Mesenchymal stem cell (in vitro differentiated cells and primary cell): ENCODE measurements at regions not wholly inside any gene's neighbourhood (a gene's known extent, or its start where the extent isn't known, plus 50 kb on each side); places are given as distances from the start of the nearest gene placed in this dataset.

Experiments used
- DNase-seq: peaks from one replicate; pipeline ENCODE4 v3.0.0-alpha.2; 2013
- H2AFZ ChIP-seq: one replicate; pipeline ENCODE4 v1.6.1; 2013; ENCODE audit warnings: low read depth, mild to moderate bottlenecking, control low read depth, inconsistent platforms, low read length, moderate library complexity
- H2AK5ac ChIP-seq: 2 replicates; pipeline ENCODE4 v1.6.1; 2013; ENCODE audit warnings: low read length, moderate library complexity, mild to moderate bottlenecking, inconsistent platforms; ENCODE audit not compliant: severe bottlenecking
- H2BK120ac ChIP-seq: one replicate; pipeline ENCODE4 v1.6.1; 2013; ENCODE audit warnings: low read depth, mild to moderate bottlenecking, inconsistent platforms, low read length, moderate library complexity
- H2BK12ac ChIP-seq, 2 experiments: one replicate each; pipeline ENCODE4 v1.6.1; 2013; ENCODE audit warnings: inconsistent platforms in 2 of 2, low read length in 2 of 2, mild to moderate bottlenecking in 2 of 2, moderate library complexity in 2 of 2, control low read depth in 1 of 2
- H2BK15ac ChIP-seq: one replicate; pipeline ENCODE4 v1.6.1; 2013; ENCODE audit warnings: mild to moderate bottlenecking, low read depth, inconsistent platforms; ENCODE audit not compliant: poor library complexity, severe bottlenecking
- H2BK5ac ChIP-seq: 2 replicates; pipeline ENCODE4 v1.6.1; 2013; ENCODE audit warnings: low read depth, mild to moderate bottlenecking, low read length, control low read depth, inconsistent platforms; ENCODE audit not compliant: poor library complexity, severe bottlenecking
- H3K14ac ChIP-seq, 2 experiments: one replicate each; pipeline ENCODE4 v1.6.1; 2013; ENCODE audit warnings: inconsistent platforms in 2 of 2, low read length in 2 of 2, control low read depth in 1 of 2, mild to moderate bottlenecking in 1 of 2, moderate library complexity in 1 of 2
- H3K18ac ChIP-seq, 2 experiments: one replicate each; pipeline ENCODE4 v1.6.1; 2013; ENCODE audit warnings: inconsistent platforms in 2 of 2, low read length in 2 of 2, control low read depth in 1 of 2, low read depth in 1 of 2, mild to moderate bottlenecking in 1 of 2
- H3K23ac ChIP-seq, 2 experiments: one replicate each; pipeline ENCODE4 v1.6.1; 2013; ENCODE audit warnings: inconsistent platforms in 2 of 2, low read length in 2 of 2, mild to moderate bottlenecking in 2 of 2, moderate library complexity in 2 of 2, control low read depth in 1 of 2
- H3K27ac ChIP-seq: 2 replicates; pipeline ENCODE4 v1.5.1; 2013; ENCODE audit warnings: mild to moderate bottlenecking, moderate library complexity, low read length, control low read depth, inconsistent platforms; ENCODE audit not compliant: poor library complexity, severe bottlenecking
- H3K27me3 ChIP-seq, 2 experiments: 2 replicates each; pipeline versions ENCODE4 v1.6.1 to v1.7.0; 2013; ENCODE audit warnings: low read length in 2 of 2, mild to moderate bottlenecking in 2 of 2, moderate library complexity in 2 of 2, control low read depth in 1 of 2, inconsistent platforms in 1 of 2; ENCODE audit not compliant: control insufficient read depth in 1 of 2, insufficient read depth in 1 of 2
- H3K36me3 ChIP-seq, 2 experiments: 2 replicates each; pipeline versions ENCODE4 v1.6.1 to v1.7.0; 2013; ENCODE audit warnings: low read length in 2 of 2, control low read depth in 1 of 2, inconsistent platforms in 1 of 2, low read depth in 1 of 2, mild to moderate bottlenecking in 1 of 2; ENCODE audit not compliant: insufficient read depth in 2 of 2, control insufficient read depth in 1 of 2
- H3K4ac ChIP-seq, 2 experiments: one replicate each; pipeline ENCODE4 v1.6.1; 2013; ENCODE audit warnings: inconsistent platforms in 2 of 2, low read length in 2 of 2, mild to moderate bottlenecking in 2 of 2, moderate library complexity in 2 of 2, control low read depth in 1 of 2, low read depth in 1 of 2
- H3K4me1 ChIP-seq: 2 replicates; pipeline ENCODE4 v1.6.1; 2013; ENCODE audit warnings: low read depth, low read length, control low read depth; ENCODE audit not compliant: control insufficient read depth, insufficient read depth
- H3K4me2 ChIP-seq: 2 replicates; pipeline ENCODE4 v1.6.1; 2013; ENCODE audit warnings: low read length, mild to moderate bottlenecking, inconsistent platforms; ENCODE audit not compliant: poor library complexity, severe bottlenecking
- H3K4me3 ChIP-seq, 2 experiments: 2 replicates each; pipeline versions ENCODE4 v1.5.1 to v1.7.0; 2013; ENCODE audit warnings: low read length in 2 of 2, mild to moderate bottlenecking in 2 of 2, control low read depth in 1 of 2, low read depth in 1 of 2; ENCODE audit not compliant: insufficient read depth in 1 of 2
- H3K79me1 ChIP-seq: replicated peaks from 2 replicates; pipeline ENCODE4 v1.6.1; 2013; ENCODE audit warnings: mild to moderate bottlenecking, control low read depth, low read length, inconsistent platforms; ENCODE audit not compliant: poor library complexity, severe bottlenecking
- H3K9ac ChIP-seq: 2 replicates; pipeline ENCODE4 v1.7.0; 2013; ENCODE audit warnings: mild to moderate bottlenecking, low read length, moderate library complexity
- H3K9me3 ChIP-seq: 2 replicates; pipeline ENCODE4 v1.7.0; 2013; ENCODE audit warnings: mild to moderate bottlenecking, low read length; ENCODE audit not compliant: control insufficient read depth
- H4K8ac ChIP-seq: one replicate; pipeline ENCODE4 v1.6.1; 2013; ENCODE audit warnings: inconsistent platforms, mild to moderate bottlenecking, low read length, moderate library complexity
- H4K91ac ChIP-seq: one replicate; pipeline ENCODE4 v1.6.1; 2013; ENCODE audit warnings: mild to moderate bottlenecking, low read length, inconsistent platforms
- WGBS: methylation state at CpG from one replicate; pipeline ENCODE4 v1.1.7; 2013; ENCODE audit warnings: mixed read lengths; 5-methylcytosine and 5-hydroxymethylcytosine counted together

DNA sequence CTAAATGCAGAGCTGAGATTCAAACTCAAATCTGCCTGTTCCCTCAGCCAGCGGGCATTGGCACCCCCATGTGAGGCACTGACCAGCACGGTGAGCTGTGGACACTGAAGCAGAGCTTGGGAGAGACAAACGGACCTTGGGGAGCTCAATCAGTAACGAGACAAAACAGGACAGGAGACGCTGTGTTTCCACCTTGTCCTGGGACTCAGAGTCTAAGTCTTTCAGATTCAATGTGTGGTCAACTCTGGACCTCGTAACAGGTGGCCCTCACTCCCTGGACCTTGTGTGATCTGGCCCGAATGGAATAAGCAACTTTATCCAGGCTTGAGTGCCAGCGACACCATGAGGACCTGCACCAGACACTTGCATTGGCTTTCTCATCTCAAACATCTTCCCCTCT is 232.5 kb downstream of the UACA start:
- Histone ChIP-seq H2BK15ac (no peak overlapping the region), H2AK5ac (no peak overlapping the region), H4K8ac (no peak overlapping the region), H2BK120ac (no peak overlapping the region), H3K23ac (no peak overlapping the region), H2AFZ (no peak overlapping the region), H4K91ac (no peak overlapping the region), H3K4me2 (no peak overlapping the region), H3K14ac (no peak overlapping the region), H3K27ac (no peak overlapping the region), H3K79me1 (no peaks in the 10 kb centered on the region), H3K4me1 (peaks cover 5% of the 10 kb centered on the region), H3K36me3 (no peaks in the 10 kb centered on the region), H3K4me3 (no peak overlapping the region), H3K27me3 (peaks cover 45 to 89% of the 10 kb centered on the region in 2 experiments), H2BK12ac (no peak overlapping the region), H3K18ac (no peak overlapping the region), H2BK5ac (no peak overlapping the region), H3K9me3 (no peaks in the 10 kb centered on the region), H3K9ac (no peak overlapping the region), H3K4ac (no peak overlapping the region)
- no peak for DNase-seq
- WGBS, result 87% methylated on average over 7 of the region's 8 CpGs

DNA sequence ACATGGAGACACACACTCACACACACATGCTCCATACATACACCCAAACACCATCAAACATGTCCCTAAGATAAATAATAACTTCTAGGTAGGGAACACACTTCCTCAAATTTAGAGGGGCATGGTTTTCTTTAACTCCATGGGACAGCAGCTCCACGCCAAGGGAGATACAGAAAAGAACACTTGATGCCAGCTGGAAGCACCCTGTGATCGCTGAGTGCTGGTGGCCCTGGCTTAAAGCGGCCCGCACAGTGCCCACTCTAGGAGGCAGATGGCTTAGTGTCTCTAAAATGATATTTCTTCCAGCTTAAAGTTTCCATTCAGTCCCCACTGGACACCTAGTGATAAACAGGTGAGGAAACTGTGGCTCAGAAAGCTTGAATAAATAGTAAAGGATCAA is 232.9 kb downstream of the UACA start:
- Histone ChIP-seq H3K4me3 (no peak overlapping the region), H2AFZ (no peak overlapping the region), H3K27ac (no peak overlapping the region), H4K8ac (no peak overlapping the region), H3K9me3 (no peaks in the 10 kb centered on the region), H3K14ac (peak overlapping the region in 1 of 2 experiments; percentile 46), H3K23ac (no peak overlapping the region), H4K91ac (no peak overlapping the region), H3K27me3 (peaks cover 41 to 89% of the 10 kb centered on the region in 2 experiments), H2AK5ac (no peak overlapping the region), H2BK15ac (no peak overlapping the region), H3K4me1 (peaks cover 5% of the 10 kb centered on the region), H2BK5ac (no peak overlapping the region), H2BK120ac (no peak overlapping the region), H3K79me1 (no peaks in the 10 kb centered on the region), H3K4me2 (no peak overlapping the region), H3K36me3 (no peaks in the 10 kb centered on the region), H3K9ac (no peak overlapping the region), H2BK12ac (peak overlapping the region in 1 of 2 experiments; percentile 40), H3K4ac (no peak overlapping the region), H3K18ac (peak overlapping the region in 1 of 2 experiments; percentile 40)
- WGBS, result 94% methylated on average over 4 of the region's 4 CpGs
- no peak for DNase-seq

DNA sequence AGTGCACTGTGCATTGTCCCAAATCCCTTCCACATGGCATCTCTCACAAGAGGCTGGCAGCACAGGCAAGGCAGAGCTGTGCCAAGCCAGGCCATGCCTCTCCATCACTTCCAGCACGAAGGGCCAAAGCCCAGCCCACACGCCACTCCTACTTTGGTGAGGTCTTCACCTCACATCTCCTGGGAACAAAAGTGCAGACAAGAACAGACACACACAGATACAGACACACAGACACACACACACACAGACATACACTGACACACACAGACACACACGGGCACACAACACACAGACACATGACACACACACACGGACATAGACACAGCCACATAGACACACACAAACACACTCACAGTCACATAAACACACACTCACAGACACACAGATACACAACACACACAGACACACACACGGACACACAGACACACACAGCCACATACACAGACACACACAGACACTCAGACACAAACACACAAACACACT is 233.3 kb downstream of the UACA start:
- no peak overlapping the region for H3K4me2 ChIP-seq
- H3K36me3 ChIP-seq, result no peaks in the 10 kb centered on the region
- peak overlapping the region in 1 of 2 experiments; percentile 40 for H2BK12ac ChIP-seq
- no peak overlapping the region for H2BK120ac ChIP-seq
- H3K4me3 ChIP-seq, result no peak overlapping the region
- no peak for DNase-seq
- peaks cover 37 to 89% of the 10 kb centered on the region in 2 experiments for H3K27me3 ChIP-seq
- peak overlapping the region in 1 of 2 experiments; percentile 40 for H3K18ac ChIP-seq
- peak overlapping the region in 1 of 2 experiments; percentile 46 for H3K14ac ChIP-seq
- no peak overlapping the region for H3K23ac ChIP-seq
- H3K79me1 ChIP-seq, result no peaks in the 10 kb centered on the region
- H4K91ac ChIP-seq, result peak overlapping the region; percentile 53
- H3K9ac ChIP-seq, result no peak overlapping the region
- H2AK5ac ChIP-seq, result no peak overlapping the region
- no peak overlapping the region for H2BK15ac ChIP-seq
- no peak overlapping the region for H2AFZ ChIP-seq
- no peak overlapping the region for H3K4ac ChIP-seq
- H4K8ac ChIP-seq, result no peak overlapping the region
- peaks cover 5% of the 10 kb centered on the region for H3K4me1 ChIP-seq
- no peak overlapping the region for H3K27ac ChIP-seq
- H2BK5ac ChIP-seq, result no peak overlapping the region
- H3K9me3 ChIP-seq, result no peaks in the 10 kb centered on the region
- WGBS, result 88% methylated on average over 5 of the region's 5 CpGs

DNA sequence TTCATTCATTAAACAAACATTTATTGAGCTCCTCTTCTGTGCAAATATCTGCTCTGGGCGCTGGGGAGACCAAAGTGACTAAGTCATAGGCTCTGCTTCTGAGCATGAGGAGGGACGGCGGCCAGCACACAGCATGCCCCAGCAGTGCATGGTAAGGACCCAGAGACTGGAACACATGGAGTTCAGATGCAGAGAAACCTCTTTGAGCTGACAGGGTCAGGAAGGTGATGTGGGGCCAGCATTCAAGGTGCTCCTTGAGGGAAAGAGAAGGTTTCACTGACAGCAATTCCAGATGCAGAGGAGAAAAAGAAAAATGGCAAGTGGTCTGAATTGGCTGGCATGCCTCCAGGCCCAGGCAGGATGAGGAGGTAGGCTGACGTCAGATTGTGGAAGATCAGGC is 234.5 kb downstream of the UACA start:
- Histone ChIP-seq H3K4me3 (no peak overlapping the region), H2BK5ac (no peak overlapping the region), H3K9ac (no peak overlapping the region)

More for the DNA sequence above, 234.5 kb downstream of the UACA start:
- H2BK15ac ChIP-seq, result no peak overlapping the region
- H3K23ac ChIP-seq, result no peak overlapping the region
- no peak overlapping the region for H3K14ac ChIP-seq
- H3K9me3 ChIP-seq, result no peaks in the 10 kb centered on the region
- H2BK120ac ChIP-seq, result no peak overlapping the region
- no peak overlapping the region for H3K4me2 ChIP-seq
- no peak overlapping the region for H2AK5ac ChIP-seq
- no peak overlapping the region for H4K91ac ChIP-seq
- H2AFZ ChIP-seq, result no peak overlapping the region
- H3K4ac ChIP-seq, result no peak overlapping the region
- H3K18ac ChIP-seq, result no peak overlapping the region
- peak overlapping the region in 1 of 2 experiments; percentile 34 for H2BK12ac ChIP-seq
- no peak overlapping the region for H4K8ac ChIP-seq
- no peak overlapping the region for H3K27ac ChIP-seq
- peaks cover 6% of the 10 kb centered on the region for H3K4me1 ChIP-seq
- peaks cover 26 to 89% of the 10 kb centered on the region in 2 experiments for H3K27me3 ChIP-seq
- H3K79me1 ChIP-seq, result no peaks in the 10 kb centered on the region
- H3K36me3 ChIP-seq, result no peaks in the 10 kb centered on the region
- WGBS, result 94% methylated on average over 4 of the region's 4 CpGs
- no peak for DNase-seq
